OCI-LY7 (cell line): ENCODE measurements at regions not wholly inside any gene's neighbourhood (a gene's known extent, or its start where the extent isn't known, plus 50 kb on each side); places are given as distances from the start of the nearest gene placed in this dataset.

Experiments
- BruUV-seq: library from RNA; stranded (reverse); fragments of 400-500 nt; replicated peaks from 2 replicates; lab custom pipeline; 2021; lab: Mats Ljungman, UMichigan
- CTCF ChIA-PET: fragments of 300-600 bp; sonication (Branson Sonifier 250); formaldehyde crosslinking; loops from one replicate; lab custom pipeline; 2022; ENCODE audit warnings: antibody characterized with exemption; ENCODE audit not compliant: unreplicated experiment; lab: Charles Lee
- POLR2A ChIA-PET: fragments of 300-600 bp; sonication (Branson Sonifier 250); formaldehyde crosslinking; loops from one replicate; lab custom pipeline; 2022; ENCODE audit warnings: antibody characterized with exemption; lab: Charles Lee
- DNase-seq: peaks from one replicate; pipeline ENCODE4 v3.0.0-alpha.2; 2015; ENCODE audit warnings: low spot score
- H2AFZ ChIP-seq: fragments of 200-600 bp; sonication (generic), shearing (Covaris generic); 2 replicates; pipeline ENCODE4 v1.6.1; 2014; ENCODE audit warnings: mild to moderate bottlenecking, antibody characterized with exemption, low read length, moderate library complexity
- H3K27ac ChIP-seq: fragments of 200-600 bp; sonication (generic); 2 replicates; pipeline ENCODE4 v1.5.1; 2014; ENCODE audit warnings: mixed run types, low read depth, mild to moderate bottlenecking, moderate library complexity, low read length, inconsistent platforms; ENCODE audit not compliant: poor library complexity, severe bottlenecking
- H3K36me3 ChIP-seq: fragments of 200-600 bp; sonication (generic); 2 replicates; pipeline ENCODE4 v1.6.1; 2014; ENCODE audit warnings: mild to moderate bottlenecking, antibody characterized with exemption, low read length, moderate library complexity, mixed read lengths; ENCODE audit not compliant: insufficient read depth
- H3K4me1 ChIP-seq: fragments of 200-600 bp; sonication (generic); 2 replicates; pipeline ENCODE4 v1.5.1; 2014; ENCODE audit warnings: mild to moderate bottlenecking, low read length; ENCODE audit not compliant: insufficient read depth, poor library complexity, severe bottlenecking
- H3K4me2 ChIP-seq: fragments of 200-600 bp; sonication (generic); 2 replicates; pipeline ENCODE4 v1.6.1; 2014; ENCODE audit warnings: mild to moderate bottlenecking, low read length
- H3K4me3 ChIP-seq: fragments of 200-600 bp; sonication (generic); 2 replicates; pipeline ENCODE4 v1.5.1; 2014; ENCODE audit warnings: mild to moderate bottlenecking, low read depth, low read length; ENCODE audit not compliant: poor library complexity, severe bottlenecking
- H3K79me2 ChIP-seq: fragments of 200-600 bp; sonication (generic); 2 replicates; pipeline ENCODE4 v1.6.1; 2016; ENCODE audit warnings: low read depth, mild to moderate bottlenecking, low read length, moderate library complexity, mixed read lengths; ENCODE audit not compliant: insufficient read depth
- H3K9me2 ChIP-seq: fragments of 200-600 bp; sonication (generic); 2 replicates; pipeline ENCODE4 v1.6.1; 2016; ENCODE audit warnings: mild to moderate bottlenecking, low read length, mixed read lengths; ENCODE audit not compliant: insufficient read depth
- H3K9me3 ChIP-seq: fragments of 200-600 bp; sonication (generic); 2 replicates; pipeline ENCODE4 v1.6.1; 2014; ENCODE audit warnings: mild to moderate bottlenecking, mixed run types, low read length, mixed read lengths
- H4K20me1 ChIP-seq: fragments of 200-600 bp; sonication (generic); 2 replicates; pipeline ENCODE4 v1.6.1; 2014; ENCODE audit warnings: mild to moderate bottlenecking, antibody characterized with exemption, low read length, moderate library complexity, mixed read lengths; ENCODE audit not compliant: insufficient read depth
- EZH2phosphoT487 ChIP-seq: fragments of 200-600 bp; sonication (generic); IDR thresholded peaks from 2 replicates; pipeline ENCODE4 v1.6.1; 2018; ENCODE audit warnings: low read depth, borderline replicate concordance, mild to moderate bottlenecking, mixed run types, antibody characterized with exemption, low read length, moderate library complexity, mixed read lengths
- intact Hi-C: fragments of 100-400 bp; cut with micrococcal nuclease; formaldehyde crosslinking; loops from one replicate; pipeline ENCODE4 v1.10.0; 2022; ENCODE audit not compliant: unreplicated experiment
- TF ChIP-seq, protein P1 (sequence below): fragments of 200-600 bp; sonication (generic); conservative IDR thresholded peaks from 2 replicates; pipeline ENCODE4 v1.5.1; 2014; ENCODE audit warnings: mild to moderate bottlenecking, antibody characterized with exemption, low read length, moderate library complexity, mixed read lengths

DNA sequence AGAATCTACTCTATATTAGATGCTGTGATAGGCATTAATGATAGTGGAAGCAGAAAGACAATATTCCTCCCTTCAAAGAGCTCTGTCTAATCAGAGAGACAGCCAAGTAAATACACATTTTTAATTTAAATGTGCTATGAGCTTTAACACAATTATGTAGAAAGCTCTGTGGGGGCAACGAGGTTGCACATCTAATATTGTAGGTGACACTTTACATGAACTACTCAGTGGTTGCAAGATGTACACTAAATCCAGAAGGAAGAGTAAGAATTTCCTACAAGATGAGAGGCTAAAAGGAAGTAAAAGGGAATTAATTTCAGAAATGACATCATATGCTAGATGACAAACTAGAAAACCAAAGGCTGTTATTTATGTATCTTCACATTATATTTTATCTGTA is 120.9 kb downstream of the SPCS3 start:
- Histone ChIP-seq H4K20me1 (no peaks in the 10 kb centered on the region), H2AFZ (no peak overlapping the region), H3K4me3 (no peak overlapping the region), H3K36me3 (no peaks in the 10 kb centered on the region), H3K9me3 (no peaks in the 10 kb centered on the region), H3K9me2 (no peaks in the 10 kb centered on the region), H3K79me2 (no peaks in the 10 kb centered on the region), H3K4me2 (no peak overlapping the region), H3K27ac (no peak overlapping the region), H3K4me1 (no peaks in the 10 kb centered on the region)
- BruUV-seq = no TSS peak
- ChIA-PET CTCF (interaction anchor here (0.8 kb wide), 1 partner anchor 21 kb away, joined by 3 read pairs; no protein-coding TSS in a partner anchor), POLR2A (interaction anchor here (0.6 kb wide), 1 partner anchor 66 kb away, joined by 4 read pairs; no protein-coding TSS in a partner anchor)
- DNase-seq = no peak
- TF ChIP-seq, protein P1, sequence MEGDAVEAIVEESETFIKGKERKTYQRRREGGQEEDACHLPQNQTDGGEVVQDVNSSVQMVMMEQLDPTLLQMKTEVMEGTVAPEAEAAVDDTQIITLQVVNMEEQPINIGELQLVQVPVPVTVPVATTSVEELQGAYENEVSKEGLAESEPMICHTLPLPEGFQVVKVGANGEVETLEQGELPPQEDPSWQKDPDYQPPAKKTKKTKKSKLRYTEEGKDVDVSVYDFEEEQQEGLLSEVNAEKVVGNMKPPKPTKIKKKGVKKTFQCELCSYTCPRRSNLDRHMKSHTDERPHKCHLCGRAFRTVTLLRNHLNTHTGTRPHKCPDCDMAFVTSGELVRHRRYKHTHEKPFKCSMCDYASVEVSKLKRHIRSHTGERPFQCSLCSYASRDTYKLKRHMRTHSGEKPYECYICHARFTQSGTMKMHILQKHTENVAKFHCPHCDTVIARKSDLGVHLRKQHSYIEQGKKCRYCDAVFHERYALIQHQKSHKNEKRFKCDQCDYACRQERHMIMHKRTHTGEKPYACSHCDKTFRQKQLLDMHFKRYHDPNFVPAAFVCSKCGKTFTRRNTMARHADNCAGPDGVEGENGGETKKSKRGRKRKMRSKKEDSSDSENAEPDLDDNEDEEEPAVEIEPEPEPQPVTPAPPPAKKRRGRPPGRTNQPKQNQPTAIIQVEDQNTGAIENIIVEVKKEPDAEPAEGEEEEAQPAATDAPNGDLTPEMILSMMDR = no peak
- TF ChIP-seq EZH2phosphoT487 = no peak
- intact Hi-C loops = no loop called here

- no peaks in the 10 kb centered on the region for H3K9me3 ChIP-seq
- no peak overlapping the region for H3K4me3 ChIP-seq
- intact Hi-C loops = no loop called here
- no peaks in the 10 kb centered on the region for H3K36me3 ChIP-seq
- H2AFZ ChIP-seq = no peak overlapping the region
- H3K79me2 ChIP-seq = no peaks in the 10 kb centered on the region
- no peaks in the 10 kb centered on the region for H3K9me2 ChIP-seq
- H3K27ac ChIP-seq = no peak overlapping the region
- no peak for DNase-seq
- no peak overlapping the region for H3K4me2 ChIP-seq
- no peak for TF ChIP-seq EZH2phosphoT487
- TF ChIP-seq, protein P1 = no peak
- BruUV-seq = no TSS peak
- CTCF ChIA-PET = no interaction called here
- no peaks in the 10 kb centered on the region for H3K4me1 ChIP-seq
- POLR2A ChIA-PET = interaction anchor here (0.6 to 0.7 kb wide), 2 partner anchors 299 to 1736 kb away, joined by 3 to 4 read pairs; no protein-coding TSS in a partner anchor
- H4K20me1 ChIP-seq = no peaks in the 10 kb centered on the region
Observed at GRCh38 chr4:176441594-176441993, 121.8 kb downstream of the SPCS3 start.

GRCh38 chr4:176443117-176443516 is 123.4 kb downstream of the SPCS3 start:
- H2AFZ ChIP-seq = no peak overlapping the region

More at GRCh38 chr4:176443117-176443516, 123.4 kb downstream of the SPCS3 start:
- Histone ChIP-seq H3K4me1 (no peaks in the 10 kb centered on the region), H3K9me2 (no peaks in the 10 kb centered on the region), H3K79me2 (no peaks in the 10 kb centered on the region), H4K20me1 (no peaks in the 10 kb centered on the region), H3K27ac (no peak overlapping the region), H3K36me3 (no peaks in the 10 kb centered on the region), H3K4me3 (no peak overlapping the region), H3K9me3 (no peaks in the 10 kb centered on the region), H3K4me2 (no peak overlapping the region)
- ChIA-PET CTCF (no interaction called here), POLR2A (no interaction called here)
- no peak for DNase-seq
- no TSS peak for BruUV-seq
- TF ChIP-seq, protein P1 = no peak
- TF ChIP-seq EZH2phosphoT487 = no peak
- intact Hi-C loops = no loop called here
